HEK293 (cell line): ENCODE measurements at regions not wholly inside any gene's neighbourhood (a gene's known extent, or its start where the extent isn't known, plus 50 kb on each side); places are given as distances from the start of the nearest gene placed in this dataset.

Source experiments
- CTCF ChIA-PET: fragments of 350-600 bp; formaldehyde crosslinking; extraction: SDS; loops from one replicate; lab custom pipeline; 2021; ENCODE audit warnings: antibody characterized with exemption; lab: Yijun Ruan, JAX
- POLR2A ChIA-PET: fragments of 300-600 bp; formaldehyde crosslinking; extraction: SDS; loops from one replicate; lab custom pipeline; 2020; ENCODE audit warnings: antibody characterized with exemption, inconsistent platforms; lab: Yijun Ruan, JAX
- H3K27ac ChIP-seq: fragments of 200-500 bp; sonication (Bioruptor generic); 2 replicates; pipeline ENCODE4 v1.5.1; 2014; ENCODE audit warnings: low read depth, low read length, control low read depth, inconsistent platforms; ENCODE audit errors: extremely low read depth
- H3K36me3 ChIP-seq, 2 experiments: fragments of 200-500 bp in 1 of 2; sonication (Bioruptor generic) in 1 of 2; 1 replicate in 1 of 2; 2 replicates in 1 of 2; pipeline ENCODE4 v1.5.1; 2014 to 2017; ENCODE audit warnings: inconsistent platforms in 2 of 2, low read length in 2 of 2; ENCODE audit not compliant: control insufficient read depth in 2 of 2, insufficient read depth in 1 of 2
- H3K4me1 ChIP-seq: fragments of 200-500 bp; sonication (Bioruptor generic); 2 replicates; pipeline ENCODE4 v1.5.1; 2014; ENCODE audit warnings: mild to moderate bottlenecking, low read length, inconsistent platforms; ENCODE audit not compliant: control insufficient read depth, insufficient read depth
- H3K4me3 ChIP-seq: 2 replicates; pipeline ENCODE4 v1.5.1; 2011; ENCODE audit warnings: low read depth, mild to moderate bottlenecking, control low read depth, low read length, moderate library complexity
- H3K9me3 ChIP-seq: fragments of 200-500 bp; sonication (Bioruptor generic); 2 replicates; pipeline ENCODE4 v1.5.1; 2014; ENCODE audit warnings: low read depth, low read length, inconsistent platforms; ENCODE audit not compliant: control insufficient read depth, insufficient read depth
- AEBP2 ChIP-seq: fragments of 450-650 bp; formaldehyde crosslinking; IDR thresholded peaks from 2 replicates; pipeline ENCODE4 v1.5.1; 2016; ENCODE audit warnings: missing biosample characterization, missing genetic modification characterization, borderline replicate concordance
- KLF9 ChIP-seq: fragments of 450-650 bp; formaldehyde crosslinking; IDR thresholded peaks from 2 replicates; pipeline ENCODE4 v1.5.1; 2016; ENCODE audit warnings: missing biosample characterization, missing genetic modification characterization, low read depth
- TSHZ1 ChIP-seq: fragments of 450-650 bp; formaldehyde crosslinking; IDR thresholded peaks from 2 replicates; pipeline ENCODE4 v1.5.1; 2016; ENCODE audit warnings: missing biosample characterization, missing genetic modification characterization, borderline replicate concordance
- ZBTB11 ChIP-seq: fragments of 450-650 bp; formaldehyde crosslinking; conservative IDR thresholded peaks from 2 replicates; pipeline ENCODE4 v1.5.1; 2016; ENCODE audit warnings: low read depth, missing biosample characterization, missing genetic modification characterization
- ZBTB44 ChIP-seq: fragments of 450-650 bp; IDR thresholded peaks from 2 replicates; pipeline ENCODE4 v1.5.1; 2018; ENCODE audit warnings: missing biosample characterization, mild to moderate bottlenecking, missing genetic modification characterization
- ZNF121 ChIP-seq: fragments of 450-650 bp; formaldehyde crosslinking; IDR thresholded peaks from 2 replicates; pipeline ENCODE4 v1.5.1; 2016; ENCODE audit warnings: missing biosample characterization, missing genetic modification characterization
- ZNF148 ChIP-seq: fragments of 450-650 bp; formaldehyde crosslinking; IDR thresholded peaks from 2 replicates; pipeline ENCODE4 v1.5.0; 2017; ENCODE audit warnings: missing biosample characterization, missing genetic modification characterization, borderline replicate concordance
- ZNF157 ChIP-seq: fragments of 450-650 bp; formaldehyde crosslinking; IDR thresholded peaks from 2 replicates; pipeline ENCODE4 v1.5.1; 2016; ENCODE audit warnings: missing biosample characterization, missing genetic modification characterization
- ZNF239 ChIP-seq: fragments of 450-650 bp; formaldehyde crosslinking; IDR thresholded peaks from 2 replicates; pipeline ENCODE4 v1.5.1; 2016; ENCODE audit warnings: missing biosample characterization, missing genetic modification characterization
- ZNF24 ChIP-seq: fragments of 450-650 bp; formaldehyde crosslinking; IDR thresholded peaks from 2 replicates; pipeline ENCODE4 v1.5.1; 2016; ENCODE audit warnings: missing biosample characterization, missing genetic modification characterization
- ZNF248 ChIP-seq: fragments of 450-650 bp; formaldehyde crosslinking; IDR thresholded peaks from 2 replicates; pipeline ENCODE4 v1.5.1; 2017; ENCODE audit warnings: missing biosample characterization, missing genetic modification characterization
- ZNF350 ChIP-seq: fragments of 450-650 bp; formaldehyde crosslinking; IDR thresholded peaks from 2 replicates; pipeline ENCODE4 v1.5.0; 2017; ENCODE audit warnings: missing biosample characterization, mild to moderate bottlenecking, missing genetic modification characterization
- ZNF596 ChIP-seq: fragments of 450-650 bp; IDR thresholded peaks from 2 replicates; pipeline ENCODE4 v1.5.0; 2018; ENCODE audit warnings: missing biosample characterization, mild to moderate bottlenecking, missing genetic modification characterization, moderate library complexity
- ZSCAN30 ChIP-seq: fragments of 450-650 bp; IDR thresholded peaks from 2 replicates; pipeline ENCODE4 v1.5.1; 2018; ENCODE audit warnings: missing biosample characterization, mild to moderate bottlenecking, missing genetic modification characterization, moderate library complexity

GRCh38 chr15:47834093-47834492 is 116.8 kb downstream of the SEMA6D start:
- TF ChIP-seq ZNF239 (tag by site-specific recombination): no peak
- TF ChIP-seq ZBTB11 (tag by site-specific recombination): no peak
- no peak for TF ChIP-seq AEBP2
- TF ChIP-seq ZNF157 (tag by site-specific recombination): no peak
- Histone ChIP-seq H3K4me3 (no peak overlapping the region), H3K27ac (no peak overlapping the region), H3K4me1 (no peaks in the 10 kb centered on the region), H3K36me3 (no peaks in the 10 kb centered on the region), H3K9me3 (no peaks in the 10 kb centered on the region)
- ChIA-PET POLR2A (no interaction called here), CTCF (no interaction called here)

- POLR2A ChIA-PET: no interaction called here
- H3K4me1 ChIP-seq: no peaks in the 10 kb centered on the region
- H3K36me3 ChIP-seq: no peaks in the 10 kb centered on the region
- no peak overlapping the region for H3K27ac ChIP-seq
- CTCF ChIA-PET: no interaction called here
- H3K9me3 ChIP-seq: no peaks in the 10 kb centered on the region
- H3K4me3 ChIP-seq: no peak overlapping the region
- no peak for TF ChIP-seq ZSCAN30 (tag by site-specific recombination)
- TF ChIP-seq ZNF121 (tag by site-specific recombination): no peak
- TF ChIP-seq ZBTB11 (tag by site-specific recombination): no peak
- TF ChIP-seq KLF9 (tag by site-specific recombination): no peak
- no peak for TF ChIP-seq ZNF596 (tag by site-specific recombination)
- TF ChIP-seq ZNF248 (tag by site-specific recombination): no peak
- TF ChIP-seq ZBTB44 (tag by site-specific recombination): no peak
- no peak for TF ChIP-seq ZNF148 (tag by site-specific recombination)
- TF ChIP-seq TSHZ1 (tag by site-specific recombination): no peak
- TF ChIP-seq ZNF24: no peak
- no peak for TF ChIP-seq ZNF350 (tag by site-specific recombination)
Observed at GRCh38 chr15:47839233-47839825, 122.0 kb downstream of the SEMA6D start.
